Esophagus squamous epithelium (tissue), 4 donors: ENCODE measurements at regions not wholly inside any gene's neighbourhood (a gene's known extent, or its start where the extent isn't known, plus 50 kb on each side); places are given as distances from the start of the nearest gene placed in this dataset.

Experiments used
- POLR2A ChIP-seq, 4 donors: fragments of 450-650 bp; IDR thresholded peaks; one replicate each; pipeline ENCODE4 v1.6.1; 2017; ENCODE audit warnings: antibody characterized with exemption in 4 of 4, mild to moderate bottlenecking in 4 of 4, moderate library complexity in 3 of 4
- TF ChIP-seq, protein P1 (sequence below), 6 experiments: fragments of 450-650 bp in 4 of 6; fragments of 200-600 bp in 2 of 6; sonication (generic) in 2 of 6; IDR thresholded peaks; one replicate each; pipeline ENCODE4 v1.5.1; 2016 to 2019; ENCODE audit warnings: antibody characterized with exemption in 6 of 6, mild to moderate bottlenecking in 4 of 6, moderate library complexity in 4 of 6

DNA sequence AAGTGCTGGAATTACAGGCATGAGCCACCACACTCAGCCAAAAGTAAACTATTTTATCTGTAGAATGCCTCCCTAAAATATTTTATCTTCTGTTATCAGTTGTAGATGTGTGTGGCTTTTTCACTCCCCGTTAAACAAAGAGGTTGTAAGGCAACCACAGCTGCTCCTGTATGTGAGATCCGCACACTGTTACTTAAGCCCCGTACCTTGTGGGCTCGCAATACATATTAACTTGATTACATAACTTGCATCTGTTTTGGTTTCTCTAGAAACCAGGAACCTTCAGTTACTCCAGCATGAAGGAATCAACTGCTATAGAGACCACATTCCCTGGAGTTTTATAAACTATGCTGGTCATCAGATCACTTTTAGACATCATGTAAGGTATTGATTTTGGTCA, 420.1 kb upstream of the SLC35B3 start:
- TF ChIP-seq, protein P1, sequence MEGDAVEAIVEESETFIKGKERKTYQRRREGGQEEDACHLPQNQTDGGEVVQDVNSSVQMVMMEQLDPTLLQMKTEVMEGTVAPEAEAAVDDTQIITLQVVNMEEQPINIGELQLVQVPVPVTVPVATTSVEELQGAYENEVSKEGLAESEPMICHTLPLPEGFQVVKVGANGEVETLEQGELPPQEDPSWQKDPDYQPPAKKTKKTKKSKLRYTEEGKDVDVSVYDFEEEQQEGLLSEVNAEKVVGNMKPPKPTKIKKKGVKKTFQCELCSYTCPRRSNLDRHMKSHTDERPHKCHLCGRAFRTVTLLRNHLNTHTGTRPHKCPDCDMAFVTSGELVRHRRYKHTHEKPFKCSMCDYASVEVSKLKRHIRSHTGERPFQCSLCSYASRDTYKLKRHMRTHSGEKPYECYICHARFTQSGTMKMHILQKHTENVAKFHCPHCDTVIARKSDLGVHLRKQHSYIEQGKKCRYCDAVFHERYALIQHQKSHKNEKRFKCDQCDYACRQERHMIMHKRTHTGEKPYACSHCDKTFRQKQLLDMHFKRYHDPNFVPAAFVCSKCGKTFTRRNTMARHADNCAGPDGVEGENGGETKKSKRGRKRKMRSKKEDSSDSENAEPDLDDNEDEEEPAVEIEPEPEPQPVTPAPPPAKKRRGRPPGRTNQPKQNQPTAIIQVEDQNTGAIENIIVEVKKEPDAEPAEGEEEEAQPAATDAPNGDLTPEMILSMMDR (IDR thresholded peaks at IDR 0.05) = no peak
- no peak for TF ChIP-seq POLR2A (IDR thresholded peaks at IDR 0.05)
